Smooth muscle cell (in vitro differentiated cells): ENCODE measurements at regions not wholly inside any gene's neighbourhood (a gene's known extent, or its start where the extent isn't known, plus 50 kb on each side); places are given as distances from the start of the nearest gene placed in this dataset.

Experiments used
- DNase-seq: peaks from one replicate; lab custom pipeline; 2025; ENCODE audit not compliant: unreplicated experiment; lab: John Stamatoyannopoulos, UW
- H2AFZ ChIP-seq: fragments of 200-600 bp; sonication (generic); 2 replicates; pipeline ENCODE4 v1.6.0; 2016; ENCODE audit warnings: antibody characterized with exemption, low read depth, mild to moderate bottlenecking
- H3F3A ChIP-seq: fragments of 200-600 bp; sonication (generic); 2 replicates; pipeline ENCODE4 v1.6.0; 2017; ENCODE audit warnings: antibody characterized with exemption, low read depth
- H3K27ac ChIP-seq: fragments of 200-600 bp; sonication (generic); 2 replicates; pipeline ENCODE4 v1.5.1; 2016; ENCODE audit warnings: low read depth, mild to moderate bottlenecking
- H3K27me3 ChIP-seq: fragments of 200-600 bp; sonication (generic); 2 replicates; pipeline ENCODE4 v1.6.1; 2016; ENCODE audit warnings: low read depth, mild to moderate bottlenecking
- H3K36me3 ChIP-seq: fragments of 200-600 bp; sonication (generic); 2 replicates; pipeline ENCODE4 v1.5.1; 2016; ENCODE audit warnings: low read depth
- H3K4me1 ChIP-seq: fragments of 200-600 bp; sonication (generic); 2 replicates; pipeline ENCODE4 v1.5.1; 2016; ENCODE audit warnings: low read depth
- H3K4me2 ChIP-seq: fragments of 200-600 bp; sonication (generic); 2 replicates; pipeline ENCODE4 v1.6.0; 2016; ENCODE audit warnings: mild to moderate bottlenecking
- H3K4me3 ChIP-seq: fragments of 200-600 bp; sonication (generic); 2 replicates; pipeline ENCODE4 v1.5.1; 2016; ENCODE audit warnings: mild to moderate bottlenecking
- H3K79me2 ChIP-seq: fragments of 200-600 bp; sonication (generic); 2 replicates; pipeline ENCODE4 v1.6.0; 2016; ENCODE audit warnings: low read depth, mild to moderate bottlenecking
- H3K9ac ChIP-seq: fragments of 200-600 bp; sonication (generic); 2 replicates; pipeline ENCODE4 v1.6.0; 2016; ENCODE audit warnings: low read depth
- H3K9me3 ChIP-seq: fragments of 200-600 bp; sonication (generic); replicated peaks from 2 replicates; pipeline ENCODE4 v1.5.1; 2016; ENCODE audit warnings: low read depth
- H4K20me1 ChIP-seq: fragments of 200-600 bp; sonication (generic); 2 replicates; pipeline ENCODE4 v1.6.0; 2016; ENCODE audit warnings: low read depth
- CTCF ChIP-seq: fragments of 200-600 bp; sonication (generic); IDR thresholded peaks from 2 replicates; pipeline ENCODE4 v1.5.1; 2017; ENCODE audit warnings: borderline replicate concordance, mild to moderate bottlenecking, antibody characterized with exemption; ENCODE audit not compliant: insufficient read depth, poor library complexity, severe bottlenecking
- WGBS: methylation state at CpG from one replicate; pipeline ENCODE4 v1.1.7; 2016; ENCODE audit warnings: low lambda C conversion rate; 5-methylcytosine and 5-hydroxymethylcytosine counted together

- H3K4me2 ChIP-seq: no peak overlapping the region
- no peaks in the 10 kb centered on the region for H4K20me1 ChIP-seq
- H2AFZ ChIP-seq: no peak overlapping the region
- H3F3A ChIP-seq: no peaks in the 10 kb centered on the region
- no peaks in the 10 kb centered on the region for H3K27me3 ChIP-seq
- H3K27ac ChIP-seq: no peak overlapping the region
- no peak overlapping the region for H3K4me3 ChIP-seq
- no peaks in the 10 kb centered on the region for H3K9me3 ChIP-seq
- no peak overlapping the region for H3K9ac ChIP-seq
- TF ChIP-seq CTCF: no peak
- WGBS: 39% methylated on average over 2 of the region's 2 CpGs
- DNase-seq: no peak
- no peaks in the 10 kb centered on the region for H3K79me2 ChIP-seq
- no peaks in the 10 kb centered on the region for H3K36me3 ChIP-seq
- H3K4me1 ChIP-seq: no peaks in the 10 kb centered on the region
Measured at GRCh38 chr10:106083572-106083971, 1080.9 kb downstream of the SORCS1 start.

- 93% methylated on average over 3 of the region's 3 CpGs for WGBS
- Histone ChIP-seq H3K27me3 (no peaks in the 10 kb centered on the region), H3K79me2 (no peaks in the 10 kb centered on the region), H3K27ac (no peak overlapping the region), H3K9me3 (no peaks in the 10 kb centered on the region), H3K36me3 (no peaks in the 10 kb centered on the region), H3F3A (no peaks in the 10 kb centered on the region), H3K4me3 (no peak overlapping the region), H4K20me1 (no peaks in the 10 kb centered on the region), H3K9ac (no peak overlapping the region), H2AFZ (no peak overlapping the region), H3K4me2 (no peak overlapping the region), H3K4me1 (no peaks in the 10 kb centered on the region)
- DNase-seq: no peak
- no peak for TF ChIP-seq CTCF
Measured at GRCh38 chr10:106082865-106083264, 1081.6 kb downstream of the SORCS1 start.

- 49% methylated on average over 9 of the region's 9 CpGs for WGBS
- H3K27me3 ChIP-seq: no peaks in the 10 kb centered on the region
- H3K4me1 ChIP-seq: no peaks in the 10 kb centered on the region
- H3F3A ChIP-seq: no peaks in the 10 kb centered on the region
- no peak overlapping the region for H3K4me3 ChIP-seq
- DNase-seq: no peak
- no peaks in the 10 kb centered on the region for H3K79me2 ChIP-seq
- H3K4me2 ChIP-seq: peak overlapping the region; percentile 4
- no peak for TF ChIP-seq CTCF
- H3K36me3 ChIP-seq: no peaks in the 10 kb centered on the region
- no peaks in the 10 kb centered on the region for H3K9me3 ChIP-seq
- H3K27ac ChIP-seq: no peak overlapping the region
- H2AFZ ChIP-seq: no peak overlapping the region
- no peaks in the 10 kb centered on the region for H4K20me1 ChIP-seq
- H3K9ac ChIP-seq: no peak overlapping the region
Measured at GRCh38 chr10:106078895-106079576, 1085.5 kb downstream of the SORCS1 start.

GRCh38 chr10:106076496-106076895 lies 1088.0 kb downstream of the SORCS1 start:
- no peaks in the 10 kb centered on the region for H3K4me1 ChIP-seq
- no peak overlapping the region for H3K9ac ChIP-seq
- no peaks in the 10 kb centered on the region for H3F3A ChIP-seq
- no peaks in the 10 kb centered on the region for H3K9me3 ChIP-seq
- H3K27ac ChIP-seq: no peak overlapping the region
- no peaks in the 10 kb centered on the region for H4K20me1 ChIP-seq
- H3K4me2 ChIP-seq: peak overlapping the region; percentile 8
- H3K4me3 ChIP-seq: no peak overlapping the region
- H2AFZ ChIP-seq: no peak overlapping the region
- DNase-seq: no peak
- no peaks in the 10 kb centered on the region for H3K36me3 ChIP-seq
- TF ChIP-seq CTCF: no peak
- H3K79me2 ChIP-seq: no peaks in the 10 kb centered on the region
- H3K27me3 ChIP-seq: no peaks in the 10 kb centered on the region
